AG04450 (cell line): ENCODE measurements at regions not wholly inside any gene's neighbourhood (a gene's known extent, or its start where the extent isn't known, plus 50 kb on each side); places are given as distances from the start of the nearest gene placed in this dataset.

Experiments used
- CTCF ChIA-PET: fragments of 300-600, 350-600 bp; formaldehyde crosslinking; extraction: SDS; loops from one replicate; lab custom pipeline; 2022; ENCODE audit warnings: antibody characterized with exemption, inconsistent platforms; lab: Charles Lee
- POLR2A ChIA-PET: fragments of 350-600 bp; formaldehyde crosslinking; extraction: SDS; loops from one replicate; lab custom pipeline; 2021; ENCODE audit warnings: antibody characterized with exemption, inconsistent platforms; lab: Yijun Ruan, JAX
- DNase-seq: peaks from one replicate; pipeline ENCODE4 v3.0.0-alpha.2; 2011; ENCODE audit warnings: low read depth, low spot score
- H3K27ac ChIP-seq: one replicate; pipeline ENCODE4 v1.5.1; 2012; ENCODE audit warnings: low read depth, low read length, control low read depth
- H3K27me3 ChIP-seq: one replicate; pipeline ENCODE4 v1.6.0; 2012; ENCODE audit warnings: low read length; ENCODE audit not compliant: control insufficient read depth, insufficient read depth
- H3K4me3 ChIP-seq: 2 replicates; pipeline ENCODE4 v1.5.1; 2011; ENCODE audit warnings: mild to moderate bottlenecking, low read depth, low read length, control low read depth
- H3K9me3 ChIP-seq: 2 replicates; pipeline ENCODE4 v1.5.1; 2012; ENCODE audit warnings: low read length; ENCODE audit not compliant: control insufficient read depth, insufficient read depth
- CTCF ChIP-seq: IDR thresholded peaks from 2 replicates; pipeline ENCODE4 v1.5.1; 2011; ENCODE audit warnings: low read depth, low read length, control low read depth, inconsistent platforms

GRCh38 chr6:156691018-156691417 is 86.2 kb upstream of the ARID1B start:
- Histone ChIP-seq H3K27ac (no peak overlapping the region), H3K27me3 (no peaks in the 10 kb centered on the region), H3K9me3 (no peaks in the 10 kb centered on the region; the same call in 1 of the 2 replicates), H3K4me3 (no peak overlapping the region)
- ChIA-PET POLR2A (no interaction called here), CTCF (no interaction called here)
- no peak for TF ChIP-seq CTCF
- DNase-seq = no peak

GRCh38 chr6:156689656-156690055 is 87.5 kb upstream of the ARID1B start:
- no peaks in the 10 kb centered on the region for H3K9me3 ChIP-seq
- POLR2A ChIA-PET = no interaction called here
- CTCF ChIA-PET = no interaction called here
- no peak overlapping the region for H3K4me3 ChIP-seq
- H3K27me3 ChIP-seq = no peaks in the 10 kb centered on the region
- no peak overlapping the region for H3K27ac ChIP-seq
- no peak for DNase-seq
- TF ChIP-seq CTCF = no peak

GRCh38 chr6:156688620-156688971 is 88.6 kb upstream of the ARID1B start:
- DNase-seq = no peak
- POLR2A ChIA-PET = no interaction called here
- no peaks in the 10 kb centered on the region for H3K27me3 ChIP-seq
- no peak for TF ChIP-seq CTCF
- H3K4me3 ChIP-seq = no peak overlapping the region
- no peak overlapping the region for H3K27ac ChIP-seq
- CTCF ChIA-PET = no interaction called here
- H3K9me3 ChIP-seq = no peaks in the 10 kb centered on the region

- DNase-seq = no peak
- no peak for TF ChIP-seq CTCF
- Histone ChIP-seq H3K27ac (peak overlapping the region; percentile 68), H3K27me3 (peaks cover under 1% of the 10 kb centered on the region), H3K9me3 (no peaks in the 10 kb centered on the region), H3K4me3 (peak overlapping the region; percentile 75)
- CTCF ChIA-PET = no interaction called here
- POLR2A ChIA-PET = interaction anchor here (0.6 kb wide), 1 partner anchor 89 kb away, joined by 3 read pairs; the partner anchor contains the start of gene ARID1B
Observed at GRCh38 chr6:156687789-156688619, 89.2 kb upstream of the ARID1B start.

GRCh38 chr6:156686995-156687788 is 90.0 kb upstream of the ARID1B start:
- POLR2A ChIA-PET = interaction anchor here (0.6 to 1.7 kb wide), 3 partner anchors 33 to 90 kb away, joined by 3 to 9 read pairs (median 4); partner anchors contain the start of gene ARID1B
- H3K9me3 ChIP-seq = no peaks in the 10 kb centered on the region
- CTCF ChIA-PET = interaction anchor here (0.5 to 1.6 kb wide), 3 partner anchors 124 to 1360 kb away, joined by 3 read pairs; no protein-coding TSS in a partner anchor
- H3K27ac ChIP-seq = peak overlapping the region; percentile 100
- H3K27me3 ChIP-seq = peaks cover 4% of the 10 kb centered on the region
- TF ChIP-seq CTCF = no peak
- DNase-seq = peak; percentile 55
- H3K4me3 ChIP-seq = peak overlapping the region; percentile 80
